ENCODE measurements at regions not wholly inside any gene's neighbourhood (a gene's known extent, or its start where the extent isn't known, plus 50 kb on each side); places are given as distances from the start of the nearest gene placed in this dataset.
"Not testable (repeated sequence)": the region's sequence is repeated elsewhere in the genome, so short reads cannot be mapped to it uniquely, and the experiment has no call there.

DNA sequence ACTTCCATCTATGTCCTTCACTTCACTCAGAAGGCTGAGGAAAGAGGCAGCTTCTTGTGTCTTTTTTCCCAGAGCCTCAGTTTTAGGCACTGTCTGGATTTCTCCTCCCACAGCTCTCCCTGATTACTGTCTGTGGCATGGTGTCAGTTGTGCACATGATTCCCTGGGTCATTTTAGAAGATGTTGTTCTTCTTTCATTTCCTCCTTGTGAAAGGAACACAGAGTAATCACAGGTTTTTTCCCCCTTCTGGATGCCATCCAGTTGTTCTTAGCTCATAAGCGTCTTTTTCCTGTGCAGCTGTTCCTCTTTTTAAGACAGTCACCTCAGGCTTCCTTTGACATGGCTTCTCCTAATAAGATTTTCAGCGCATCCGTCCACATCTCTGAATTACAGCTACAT is 212.2 kb downstream of the FAM181B start:
- ChIA-PET CTCF (interaction anchor here (0.6 kb wide), 2 partner anchors 554 to 629 kb away, joined by 3 to 5 read pairs; no protein-coding TSS in a partner anchor), POLR2A (no interaction called here)
- Mint-ChIP-seq H3K9me3 (ENCODE audit: unreplicated experiment) (no peaks in the 10 kb centered on the region), H3K36me3 (ENCODE audit: insufficient read depth, unreplicated experiment) (no peaks in the 10 kb centered on the region), H3K27ac (ENCODE audit: low read depth, unreplicated experiment) (no peak overlapping the region), H3K4me3 (ENCODE audit: unreplicated experiment) (no peak overlapping the region), H3K27me3 (ENCODE audit: insufficient read depth, unreplicated experiment) (peaks cover 54% of the 10 kb centered on the region), H3K4me1 (ENCODE audit: insufficient read depth, unreplicated experiment) (no peaks in the 10 kb centered on the region)
- TF ChIP-seq, protein P1, sequence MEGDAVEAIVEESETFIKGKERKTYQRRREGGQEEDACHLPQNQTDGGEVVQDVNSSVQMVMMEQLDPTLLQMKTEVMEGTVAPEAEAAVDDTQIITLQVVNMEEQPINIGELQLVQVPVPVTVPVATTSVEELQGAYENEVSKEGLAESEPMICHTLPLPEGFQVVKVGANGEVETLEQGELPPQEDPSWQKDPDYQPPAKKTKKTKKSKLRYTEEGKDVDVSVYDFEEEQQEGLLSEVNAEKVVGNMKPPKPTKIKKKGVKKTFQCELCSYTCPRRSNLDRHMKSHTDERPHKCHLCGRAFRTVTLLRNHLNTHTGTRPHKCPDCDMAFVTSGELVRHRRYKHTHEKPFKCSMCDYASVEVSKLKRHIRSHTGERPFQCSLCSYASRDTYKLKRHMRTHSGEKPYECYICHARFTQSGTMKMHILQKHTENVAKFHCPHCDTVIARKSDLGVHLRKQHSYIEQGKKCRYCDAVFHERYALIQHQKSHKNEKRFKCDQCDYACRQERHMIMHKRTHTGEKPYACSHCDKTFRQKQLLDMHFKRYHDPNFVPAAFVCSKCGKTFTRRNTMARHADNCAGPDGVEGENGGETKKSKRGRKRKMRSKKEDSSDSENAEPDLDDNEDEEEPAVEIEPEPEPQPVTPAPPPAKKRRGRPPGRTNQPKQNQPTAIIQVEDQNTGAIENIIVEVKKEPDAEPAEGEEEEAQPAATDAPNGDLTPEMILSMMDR (IDR thresholded peaks at IDR 0.05; ENCODE audit: unreplicated experiment), result no peak
- intact Hi-C loops (cut with micrococcal nuclease), result no loop called here
- DNase-seq (ENCODE audit: unreplicated experiment), result no peak
- BruUV-seq (replicated peaks), result no TSS peak

DNA sequence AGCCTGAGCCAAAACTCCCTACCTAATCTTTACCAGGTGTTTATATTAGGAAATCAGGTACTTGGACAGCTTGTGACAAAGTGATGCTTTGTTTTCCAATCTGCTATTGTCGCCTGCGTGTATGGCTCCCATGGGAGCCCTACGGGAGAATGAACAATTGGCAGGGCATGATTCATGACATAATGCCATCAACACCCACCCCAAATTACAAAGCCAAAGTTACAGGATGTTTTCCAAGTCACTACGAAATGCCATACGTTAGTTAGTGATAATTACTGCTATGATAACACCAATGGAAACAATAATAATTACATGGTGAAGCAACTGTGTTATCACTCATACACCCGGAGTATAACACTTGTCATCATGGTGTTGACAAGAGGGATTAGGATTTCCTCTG is 226.4 kb downstream of the FAM181B start:
- no peak overlapping the region for H3K4me3 Mint-ChIP-seq (ENCODE audit: unreplicated experiment)
- no peaks in the 10 kb centered on the region for H3K4me1 Mint-ChIP-seq (ENCODE audit: insufficient read depth, unreplicated experiment)
- H3K27me3 Mint-ChIP-seq (ENCODE audit: insufficient read depth, unreplicated experiment), result peaks cover 58% of the 10 kb centered on the region
- no peaks in the 10 kb centered on the region for H3K36me3 Mint-ChIP-seq (ENCODE audit: insufficient read depth, unreplicated experiment)
- TF ChIP-seq, protein P1 (IDR thresholded peaks at IDR 0.05; ENCODE audit: unreplicated experiment), result no peak
- ChIA-PET POLR2A (no interaction called here), CTCF (interaction anchor here (0.6 to 1.0 kb wide), 4 partner anchors 12 to 180 kb away, joined by 3 read pairs; no protein-coding TSS in a partner anchor)
- BruUV-seq (replicated peaks), result no TSS peak
- no peaks in the 10 kb centered on the region for H3K9me3 Mint-ChIP-seq (ENCODE audit: unreplicated experiment)
- H3K27ac Mint-ChIP-seq (ENCODE audit: low read depth, unreplicated experiment), result no peak overlapping the region
- intact Hi-C loops (cut with micrococcal nuclease), result no loop called here
- DNase-seq (ENCODE audit: unreplicated experiment), result no peak

DNA sequence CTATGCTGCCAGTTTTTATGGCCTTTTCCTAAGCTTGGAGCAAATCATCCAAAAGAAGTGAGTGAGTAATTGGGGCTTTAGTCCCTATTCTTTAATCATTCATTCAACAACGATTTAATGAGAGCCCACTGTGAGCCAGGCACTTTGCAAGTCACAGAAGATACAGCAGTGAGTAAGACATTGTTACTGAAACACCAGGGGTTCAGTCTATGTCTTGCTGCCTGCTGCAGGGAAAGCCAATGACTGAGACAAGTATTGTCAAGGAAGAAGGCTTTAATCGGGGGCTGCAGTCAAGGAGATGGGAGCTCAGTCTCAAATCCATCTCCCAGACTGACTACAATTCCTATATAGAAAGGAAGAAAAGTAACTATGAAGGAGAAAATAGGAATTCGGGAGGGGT is 228.3 kb downstream of the FAM181B start:
- CTCF ChIA-PET, result no interaction called here
- H3K4me3 Mint-ChIP-seq (ENCODE audit: unreplicated experiment), result no peak overlapping the region
- no peaks in the 10 kb centered on the region for H3K4me1 Mint-ChIP-seq (ENCODE audit: insufficient read depth, unreplicated experiment)
- H3K9me3 Mint-ChIP-seq (ENCODE audit: unreplicated experiment), result no peaks in the 10 kb centered on the region
- peaks cover 39% of the 10 kb centered on the region for H3K27me3 Mint-ChIP-seq (ENCODE audit: insufficient read depth, unreplicated experiment)
- TF ChIP-seq, protein P1 (IDR thresholded peaks at IDR 0.05; ENCODE audit: unreplicated experiment), result no peak
- H3K27ac Mint-ChIP-seq (ENCODE audit: low read depth, unreplicated experiment), result no peak overlapping the region
- intact Hi-C loops (cut with micrococcal nuclease), result no loop called here
- H3K36me3 Mint-ChIP-seq (ENCODE audit: insufficient read depth, unreplicated experiment), result no peaks in the 10 kb centered on the region
- BruUV-seq (replicated peaks), result no TSS peak
- no peak for DNase-seq (ENCODE audit: unreplicated experiment)
- POLR2A ChIA-PET, result no interaction called here

DNA sequence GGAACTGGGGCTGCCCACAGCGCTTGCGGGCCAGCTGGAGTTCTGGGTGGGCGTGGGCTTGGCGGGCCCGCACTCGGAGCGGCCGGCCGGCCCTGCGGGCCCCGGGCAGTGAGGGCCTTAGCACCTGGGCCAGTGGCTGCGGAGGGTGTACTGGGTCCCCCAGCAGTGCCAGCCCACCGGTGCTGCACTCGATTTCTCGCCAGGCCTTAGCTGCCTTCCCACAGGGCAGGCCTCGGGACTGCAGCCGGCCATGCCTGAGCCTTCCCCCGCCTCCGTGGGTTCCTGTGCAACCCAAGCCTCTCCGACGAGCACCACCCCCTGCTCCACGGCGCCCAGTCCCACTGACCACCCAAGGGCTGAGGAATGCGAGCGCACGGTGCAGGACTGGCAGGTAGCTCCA is 232.5 kb downstream of the FAM181B start:
- not testable (repeated sequence) for H3K4me1 Mint-ChIP-seq (ENCODE audit: insufficient read depth, unreplicated experiment)

GRCh38 chr11:82494988-82495432 is 238.7 kb downstream of the FAM181B start:
- TF ChIP-seq, protein P1 (IDR thresholded peaks at IDR 0.05; ENCODE audit: unreplicated experiment), result peak; percentile 25
- DNase-seq (ENCODE audit: unreplicated experiment), result peak; percentile 42
- Mint-ChIP-seq H3K4me1 (ENCODE audit: insufficient read depth, unreplicated experiment) (no peaks in the 10 kb centered on the region), H3K27me3 (ENCODE audit: insufficient read depth, unreplicated experiment) (peaks cover 28% of the 10 kb centered on the region), H3K36me3 (ENCODE audit: insufficient read depth, unreplicated experiment) (no peaks in the 10 kb centered on the region), H3K4me3 (ENCODE audit: unreplicated experiment) (no peak overlapping the region), H3K9me3 (ENCODE audit: unreplicated experiment) (peaks cover 9% of the 10 kb centered on the region), H3K27ac (ENCODE audit: low read depth, unreplicated experiment) (no peak overlapping the region)
- no TSS peak for BruUV-seq (replicated peaks)
- ChIA-PET CTCF (interaction anchor here (0.6 to 4.3 kb wide), 23 partner anchors 9 to 1181 kb away, joined by 3 to 49 read pairs (median 3); no protein-coding TSS in a partner anchor), POLR2A (no interaction called here)
- intact Hi-C loops (cut with micrococcal nuclease), result loop anchor here (1.0 to 10.0 kb wide), 2 partner anchors 180 to 200 kb away; no protein-coding TSS in a partner anchor

More for the DNA sequence above, 232.5 kb downstream of the FAM181B start:
- H3K27ac Mint-ChIP-seq (ENCODE audit: low read depth, unreplicated experiment); H3K36me3 Mint-ChIP-seq (ENCODE audit: insufficient read depth, unreplicated experiment); H3K9me3 Mint-ChIP-seq (ENCODE audit: unreplicated experiment); DNase-seq (ENCODE audit: unreplicated experiment); CTCF ChIA-PET; H3K4me3 Mint-ChIP-seq (ENCODE audit: unreplicated experiment); intact Hi-C loops (cut with micrococcal nuclease); BruUV-seq (replicated peaks): not testable (repeated sequence)
- POLR2A ChIA-PET, result interaction anchor here (0.6 kb wide), 1 partner anchor 759 kb away, joined by 3 read pairs; no protein-coding TSS in a partner anchor
- H3K27me3 Mint-ChIP-seq (ENCODE audit: insufficient read depth, unreplicated experiment), result peaks cover 22% of the 10 kb centered on the region

Data from MCF 10A (cell line).